ENCODE measurements at regions not wholly inside any gene's neighbourhood (a gene's known extent, or its start where the extent isn't known, plus 50 kb on each side); places are given as distances from the start of the nearest gene placed in this dataset.

DNA sequence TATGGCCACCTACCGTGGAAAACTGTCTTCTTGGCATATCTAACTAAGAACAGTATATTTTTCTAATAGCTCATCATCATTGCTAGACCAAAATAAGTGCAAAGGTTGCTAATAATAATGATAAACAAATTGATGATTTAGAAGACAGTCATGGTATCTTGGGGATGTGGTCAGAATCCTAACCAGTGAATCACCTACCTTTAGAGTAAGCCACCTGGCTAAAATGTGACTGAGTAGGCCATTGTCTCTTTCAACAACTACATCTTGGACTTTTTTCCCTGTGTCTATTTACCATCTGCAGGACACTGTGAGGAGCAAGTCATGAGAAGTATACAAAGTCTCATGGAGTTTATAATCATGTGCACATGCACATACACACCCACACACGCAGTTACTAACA is 273.5 kb upstream of the SEMA6D start:
- Histone ChIP-seq H2BK20ac (ENCODE audit: low read length) (no peak overlapping the region), H3K23ac (ENCODE audit: insufficient read length) (no peak overlapping the region), H3K4me1 (replicated peaks in 1 of 4; ENCODE audit: control insufficient read depth in 3 of 4, insufficient read depth in 4 of 4, low read length in 3 of 4) (peaks cover 0 to 8% (median 0%) of the 10 kb centered on the region in 4 experiments; a peak in 1 of 7 replicates), H3K9me3 (ENCODE audit: insufficient read depth in 2 of 2, low read depth in 1 of 2, low read length in 1 of 2) (peaks cover 0 to 3% of the 10 kb centered on the region in 2 experiments; a peak in 1 of 4 replicates), H3K9ac (replicated peaks in 1 of 4; ENCODE audit: extremely low read depth in 1 of 4, low read depth in 3 of 4, low read length in 3 of 4) (no peak overlapping the region), H4K20me1 (replicated peaks in 1 of 2; ENCODE audit: control insufficient read depth in 1 of 2, insufficient read depth in 2 of 2, low read length in 2 of 2) (no peaks in the 10 kb centered on the region), H4K5ac (ENCODE audit: insufficient read length, low read depth, low read length) (no peak overlapping the region), H3K27ac (ENCODE audit: low read depth, low read length) (no peak overlapping the region), H2BK120ac (replicated peaks; ENCODE audit: low read depth, low read length) (no peak overlapping the region), H3K14ac (ENCODE audit: insufficient read length) (no peak overlapping the region), H3K79me2 (ENCODE audit: control insufficient read depth in 1 of 2, insufficient read depth in 2 of 2, low read length in 2 of 2) (no peaks in the 10 kb centered on the region), H3K18ac (ENCODE audit: extremely low read depth, low read length) (no peak overlapping the region), H2BK15ac (ENCODE audit: low read length) (no peak overlapping the region), H3K27me3 (replicated peaks in 1 of 4; ENCODE audit: control insufficient read depth in 3 of 4, extremely low read depth in 1 of 4, insufficient read depth in 3 of 4, low read length in 3 of 4) (no peaks in the 10 kb centered on the region), H3K4me3 (ENCODE audit: extremely low read depth in 1 of 4, insufficient read depth in 2 of 4, low read depth in 3 of 4, low read length in 4 of 4) (no peak overlapping the region), H2BK12ac (ENCODE audit: low read depth, low read length) (no peak overlapping the region), H3K56ac (replicated peaks; ENCODE audit: insufficient read length, low read depth, low read length) (no peak overlapping the region), H2AK5ac (ENCODE audit: low read depth, low read length) (no peak overlapping the region), H3K4me2 (ENCODE audit: insufficient read depth in 1 of 2, low read depth in 2 of 2, low read length in 2 of 2) (no peak overlapping the region), H2AFZ (ENCODE audit: low read length) (no peak overlapping the region), H4K91ac (replicated peaks; ENCODE audit: insufficient read length, low read length) (no peak overlapping the region), H3K36me3 (ENCODE audit: control insufficient read depth in 2 of 4, insufficient read depth in 4 of 4, low read length in 3 of 4) (no peaks in the 10 kb centered on the region), H3K4ac (replicated peaks; ENCODE audit: insufficient read length, low read depth, low read length) (no peak overlapping the region), H3K79me1 (ENCODE audit: low read depth, low read length) (no peaks in the 10 kb centered on the region), H2BK5ac (ENCODE audit: low read depth, low read length) (no peak overlapping the region), H4K8ac (ENCODE audit: extremely low read depth, insufficient read depth, low read length) (no peak overlapping the region), H3K23me2 (ENCODE audit: low read depth, low read length) (no peaks in the 10 kb centered on the region)
- 93% methylated on average over 2 of the region's 2 CpGs; no CpG with 5 or more reads in 1 of the 2 experiments for WGBS, 2 experiments (ENCODE audit: extremely low coverage in 1 of 2, insufficient coverage in 1 of 2, insufficient read length in 1 of 2, insufficient replicate concordance in 2 of 2, low coverage in 1 of 2, low lambda C conversion rate in 2 of 2, missing lambda C conversion rate in 1 of 2)
- CTCF ChIA-PET (ENCODE audit: partially characterized antibody) = interaction anchor here (1.2 kb wide), 1 partner anchor 38 kb away, joined by 3 read pairs; no protein-coding TSS in a partner anchor
- no peak for FAIRE-seq
- TF ChIP-seq CHD2 (IDR thresholded peaks at IDR 0.05; ENCODE audit: low read length) = no peak
- TF ChIP-seq, protein P1, sequence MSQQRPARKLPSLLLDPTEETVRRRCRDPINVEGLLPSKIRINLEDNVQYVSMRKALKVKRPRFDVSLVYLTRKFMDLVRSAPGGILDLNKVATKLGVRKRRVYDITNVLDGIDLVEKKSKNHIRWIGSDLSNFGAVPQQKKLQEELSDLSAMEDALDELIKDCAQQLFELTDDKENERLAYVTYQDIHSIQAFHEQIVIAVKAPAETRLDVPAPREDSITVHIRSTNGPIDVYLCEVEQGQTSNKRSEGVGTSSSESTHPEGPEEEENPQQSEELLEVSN (IDR thresholded peaks at IDR 0.05) = no peak
- TF ChIP-seq POLR2AphosphoS5 (IDR thresholded peaks at IDR 0.05; ENCODE audit: low read depth, low read length) = no peak
- TF ChIP-seq RAD21 (IDR thresholded peaks at IDR 0.05 in 1 of 2, conservative IDR thresholded peaks at IDR 0.05 in 1 of 2; ENCODE audit: low read depth in 2 of 2, low read length in 2 of 2) = no peak
- no peak for TF ChIP-seq SP1 (IDR thresholded peaks at IDR 0.05; ENCODE audit: low read depth, low read length)
- TF ChIP-seq KDM5A (IDR thresholded peaks at IDR 0.05; ENCODE audit: low read length) = no peak
- TF ChIP-seq GTF2F1 (IDR thresholded peaks at IDR 0.05; ENCODE audit: borderline replicate concordance, low read depth, low read length) = no peak
- TF ChIP-seq SRF (IDR thresholded peaks at IDR 0.05; ENCODE audit: low read depth, low read length) = no peak
- no peak for TF ChIP-seq MAFK (IDR thresholded peaks at IDR 0.05; ENCODE audit: low read depth, low read length)
- no peak for DNase-seq (ENCODE audit: low read depth in 1 of 2, low spot score in 2 of 2)
- POLR2A ChIA-PET (ENCODE audit: partially characterized antibody) = no interaction called here

All from H1 (cell line).